ELR (cell line): ENCODE measurements at regions not wholly inside any gene's neighbourhood (a gene's known extent, or its start where the extent isn't known, plus 50 kb on each side); places are given as distances from the start of the nearest gene placed in this dataset.
"Not testable (repeated sequence)": the region's sequence is repeated elsewhere in the genome, so short reads cannot be mapped to it uniquely, and the experiment has no call there.

Source experiments
- DNase-seq: peaks from one replicate; pipeline ENCODE4 v3.0.0-alpha.2; 2015; ENCODE audit warnings: low read depth

DNA sequence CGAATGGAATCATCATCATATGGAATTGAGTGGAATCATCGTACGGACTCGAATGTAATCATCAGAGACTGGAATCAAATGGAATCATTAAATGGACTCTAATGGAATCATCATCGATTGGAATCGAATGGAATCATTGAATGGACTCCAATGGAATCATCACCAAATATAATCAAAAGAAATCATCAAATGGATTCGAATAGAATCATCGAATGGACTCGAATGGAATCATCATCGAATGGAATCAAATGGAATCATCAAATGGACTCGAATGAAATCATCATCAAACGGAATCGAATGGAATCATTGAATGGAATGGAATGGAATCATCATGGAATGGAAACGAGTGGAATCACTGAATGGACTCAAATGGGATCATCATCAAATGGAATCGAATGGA lies 233.5 kb downstream of the SHCBP1 start:
- not testable (repeated sequence) for DNase-seq

- DNase-seq: not testable (repeated sequence)
Measured at GRCh38 chr16:46386805-46387620, 234.2 kb downstream of the SHCBP1 start.

DNA sequence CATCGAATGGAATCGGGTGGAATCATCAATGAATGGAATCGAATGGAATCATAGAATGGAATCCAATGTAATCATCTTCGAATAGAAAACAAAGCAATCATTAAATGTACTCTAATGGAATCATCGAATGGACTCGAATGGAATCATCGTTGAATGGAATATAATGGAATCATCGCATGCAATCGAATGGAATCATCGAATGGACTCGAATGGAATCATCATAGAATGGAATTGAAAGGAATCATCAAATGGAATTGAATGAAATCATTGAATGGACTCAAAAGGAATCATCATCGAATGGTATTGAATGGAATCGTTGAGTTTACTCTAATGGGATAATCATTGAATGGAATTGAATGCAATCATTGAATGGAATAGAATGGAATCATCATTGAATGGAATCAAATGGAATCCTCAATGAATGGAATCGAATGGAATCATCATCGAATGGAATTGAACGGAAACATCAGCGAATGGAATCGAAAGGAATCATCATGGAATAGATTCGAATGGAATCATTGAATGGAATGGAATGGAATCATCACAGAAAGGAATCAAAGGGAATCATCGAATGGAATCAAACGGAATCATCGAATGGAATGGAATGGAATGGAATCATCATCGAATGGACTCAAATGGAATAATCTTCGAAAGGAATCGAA lies 234.9 kb downstream of the SHCBP1 start:
- not testable (repeated sequence) for DNase-seq

DNA sequence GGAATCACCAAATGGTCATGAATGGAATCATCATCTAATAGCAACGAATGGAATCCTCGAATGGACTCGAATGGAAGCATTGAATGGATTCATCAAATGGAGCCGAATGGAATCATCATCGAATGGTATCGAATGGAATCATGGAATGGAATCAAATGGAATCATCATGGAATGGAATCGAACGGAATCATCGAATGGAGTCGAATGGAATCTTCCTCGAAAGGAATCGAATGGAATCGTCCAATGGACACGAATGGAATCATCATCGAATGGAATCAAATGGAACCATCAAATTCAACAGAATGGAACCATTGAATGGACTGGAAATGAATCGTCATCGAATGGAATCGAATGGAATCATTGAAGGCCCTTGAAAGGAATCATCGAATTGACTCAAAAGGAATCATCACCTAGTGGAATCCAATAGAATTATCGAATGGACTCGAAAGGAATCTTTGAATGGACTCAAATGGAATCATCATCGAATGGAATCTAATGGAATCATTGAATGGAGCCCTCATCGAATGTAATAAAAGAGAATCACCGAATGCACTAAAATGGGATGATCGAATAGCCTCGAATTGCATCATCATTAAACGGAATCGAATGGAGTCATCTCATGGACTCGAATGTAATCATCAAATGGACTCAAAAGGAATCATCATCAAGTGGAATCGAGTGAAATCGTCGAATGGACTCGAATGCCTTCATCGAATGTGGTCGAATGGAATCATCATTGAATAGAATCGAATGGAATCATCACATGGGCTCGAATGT lies 236.7 kb downstream of the SHCBP1 start:
- DNase-seq: not testable (repeated sequence)

- not testable (repeated sequence) for DNase-seq
Measured at GRCh38 chr16:46383581-46383980, 237.6 kb downstream of the SHCBP1 start.

- DNase-seq: not testable (repeated sequence)
Measured at GRCh38 chr16:46382791-46383541, 238.2 kb downstream of the SHCBP1 start.

DNA sequence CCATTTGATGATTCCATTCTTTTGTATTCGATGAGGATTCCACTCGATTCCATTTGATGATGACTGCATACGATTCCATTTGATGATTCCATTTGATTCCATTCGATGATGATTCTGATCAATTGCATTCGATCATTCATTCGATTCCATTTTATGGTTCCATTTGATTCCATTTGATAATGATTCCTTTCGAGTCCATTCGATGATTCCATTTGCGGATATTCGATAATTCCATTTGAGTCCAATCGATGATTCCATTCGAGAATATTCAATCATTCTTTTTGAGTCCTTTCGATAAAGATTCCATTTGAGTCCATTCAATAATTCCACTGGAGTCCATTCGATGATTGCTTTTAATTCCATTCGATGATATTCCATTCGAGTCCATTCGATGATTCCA lies 239.1 kb downstream of the SHCBP1 start:
- not testable (repeated sequence) for DNase-seq

DNA sequence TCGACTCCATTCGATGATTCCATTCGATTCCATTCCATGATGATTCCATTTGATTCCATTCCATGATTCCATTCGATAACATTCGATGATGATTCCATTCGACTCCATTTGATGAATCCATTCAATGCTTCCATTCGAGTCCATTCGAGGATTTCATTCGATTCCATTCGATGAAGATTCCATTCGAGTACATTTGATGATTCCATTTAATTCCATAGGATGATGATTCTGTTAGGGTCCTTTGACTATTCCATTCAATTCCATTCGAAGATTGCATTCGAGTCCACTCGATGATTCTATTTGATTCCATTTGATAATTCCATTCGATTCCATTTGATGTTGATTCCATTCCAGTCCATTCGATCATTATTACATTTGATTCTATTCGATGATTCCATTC lies 239.8 kb downstream of the SHCBP1 start:
- DNase-seq: not testable (repeated sequence)
